Right renal pelvis (tissue), 4 donors: ENCODE measurements at regions not wholly inside any gene's neighbourhood (a gene's known extent, or its start where the extent isn't known, plus 50 kb on each side); places are given as distances from the start of the nearest gene placed in this dataset.

Source experiments
- DNase-seq, 4 donors: peaks; one replicate each; pipeline ENCODE4 v3.0.0-alpha.2; 2013; ENCODE audit warnings: low read depth in 4 of 4, low spot score in 3 of 4, missing footprints in 1 of 4

DNA sequence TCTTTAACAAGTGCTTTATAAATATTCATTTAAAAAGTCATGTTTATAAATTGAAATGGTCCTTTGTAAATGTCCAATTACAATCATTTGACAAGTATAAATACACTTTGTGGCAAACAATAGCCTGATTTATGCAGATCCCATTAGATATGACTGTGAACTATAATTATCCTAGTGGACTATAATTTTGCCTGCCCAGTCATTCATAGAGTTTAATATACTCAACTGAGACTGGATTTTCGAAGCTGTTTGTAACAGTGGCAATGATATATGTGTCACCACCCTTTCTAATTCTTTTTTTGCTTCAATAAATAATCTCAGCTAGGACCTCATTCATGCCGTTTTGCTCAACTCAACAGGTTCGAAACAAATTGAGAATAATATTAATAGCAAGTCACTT lies 732.0 kb downstream of the PCDH18 start:
- no peak for DNase-seq

DNA sequence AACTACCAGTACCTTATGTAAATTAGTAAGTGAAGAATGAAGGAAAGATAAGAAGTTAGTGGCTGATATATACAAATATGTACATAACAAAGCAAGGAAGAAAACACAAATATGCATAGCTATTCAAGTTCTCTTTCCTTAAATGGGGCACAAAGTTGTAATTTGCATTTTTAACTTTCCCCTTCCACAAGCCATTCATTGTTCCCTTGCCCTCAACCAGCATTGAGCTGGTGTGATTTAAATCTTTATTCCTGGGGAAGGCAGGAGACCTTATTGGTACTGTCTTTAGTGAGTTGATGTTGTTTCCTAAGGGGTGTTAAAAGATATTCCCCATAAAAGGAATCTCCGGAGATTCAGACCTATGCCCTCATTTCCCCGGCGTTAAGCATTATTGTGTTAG lies 735.3 kb downstream of the PCDH18 start:
- DNase-seq: no peak

DNA sequence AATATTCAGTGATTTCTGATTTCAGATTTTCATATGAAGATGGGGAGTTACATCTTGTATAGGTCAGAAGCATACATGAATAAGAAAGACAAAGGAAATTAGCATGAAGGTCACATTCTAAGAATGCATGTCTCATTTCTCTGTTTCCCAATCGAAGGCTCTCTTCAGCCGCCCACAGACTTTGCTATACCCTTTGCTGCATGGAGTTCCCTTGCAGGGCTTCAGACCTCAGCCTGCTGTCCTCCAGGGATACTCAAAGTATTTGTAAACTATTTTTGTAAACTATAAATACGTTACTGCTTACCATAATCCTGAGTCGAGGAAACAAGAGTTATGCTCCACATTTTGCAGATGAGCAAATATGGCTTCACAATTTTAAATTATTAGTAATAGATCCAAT lies 738.4 kb downstream of the PCDH18 start:
- DNase-seq: no peak

DNA sequence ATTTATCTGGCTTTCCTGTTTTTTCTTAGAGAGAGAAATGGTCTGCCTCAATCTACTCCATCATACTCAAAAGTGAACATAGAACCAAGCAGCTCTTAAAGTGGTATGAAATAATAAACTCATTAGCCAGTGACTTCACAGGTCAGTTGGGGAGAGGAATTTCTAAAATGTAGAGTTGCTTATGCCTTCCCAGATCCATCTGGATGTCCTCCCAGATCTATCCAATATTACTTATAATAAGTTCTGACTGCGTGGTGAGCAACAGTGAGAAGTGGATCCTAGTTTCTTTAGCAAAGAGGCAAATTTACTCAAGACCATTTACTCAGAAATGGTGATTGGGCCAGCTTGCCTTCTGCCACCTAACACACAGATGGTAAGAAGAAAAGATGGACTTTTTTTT lies 748.0 kb downstream of the PCDH18 start:
- no peak for DNase-seq

DNA sequence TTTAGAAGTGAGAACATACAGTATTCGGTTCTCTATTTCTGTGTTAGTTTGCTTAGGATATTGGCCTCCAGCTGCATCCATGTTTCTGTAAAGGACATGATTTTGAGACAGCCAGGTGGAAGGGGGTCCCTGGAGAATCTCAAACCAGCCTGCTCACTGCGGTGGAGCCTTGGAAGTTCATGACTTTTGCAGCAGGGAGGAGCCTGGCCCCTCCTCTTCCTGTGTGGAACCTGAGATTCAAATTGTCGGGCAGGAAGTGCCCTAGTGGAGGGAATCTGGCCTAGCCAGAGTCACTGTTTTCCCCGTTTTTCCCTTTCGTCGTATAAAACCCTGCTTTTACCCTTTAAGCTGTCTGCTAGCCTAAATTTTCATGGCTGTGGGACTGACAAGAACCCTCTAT lies 762.6 kb downstream of the PCDH18 start:
- no peak for DNase-seq

DNA sequence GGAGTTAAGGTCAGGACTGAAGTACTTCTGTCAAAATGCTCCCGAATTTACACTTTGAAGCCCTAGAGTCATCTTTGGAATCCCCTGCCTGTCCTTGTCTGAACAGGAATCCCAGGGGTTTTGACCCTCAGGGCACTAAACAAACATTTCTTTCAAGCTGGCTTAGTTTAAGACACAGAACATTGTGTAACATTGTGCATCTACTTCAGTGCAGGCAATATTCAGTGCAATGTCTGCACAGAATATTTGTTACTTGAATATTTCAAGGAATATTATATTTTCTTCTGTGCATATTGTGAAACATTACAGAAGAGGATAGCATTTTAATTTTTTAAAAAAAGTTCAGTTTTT lies 763.4 kb downstream of the PCDH18 start:
- no peak for DNase-seq

DNA sequence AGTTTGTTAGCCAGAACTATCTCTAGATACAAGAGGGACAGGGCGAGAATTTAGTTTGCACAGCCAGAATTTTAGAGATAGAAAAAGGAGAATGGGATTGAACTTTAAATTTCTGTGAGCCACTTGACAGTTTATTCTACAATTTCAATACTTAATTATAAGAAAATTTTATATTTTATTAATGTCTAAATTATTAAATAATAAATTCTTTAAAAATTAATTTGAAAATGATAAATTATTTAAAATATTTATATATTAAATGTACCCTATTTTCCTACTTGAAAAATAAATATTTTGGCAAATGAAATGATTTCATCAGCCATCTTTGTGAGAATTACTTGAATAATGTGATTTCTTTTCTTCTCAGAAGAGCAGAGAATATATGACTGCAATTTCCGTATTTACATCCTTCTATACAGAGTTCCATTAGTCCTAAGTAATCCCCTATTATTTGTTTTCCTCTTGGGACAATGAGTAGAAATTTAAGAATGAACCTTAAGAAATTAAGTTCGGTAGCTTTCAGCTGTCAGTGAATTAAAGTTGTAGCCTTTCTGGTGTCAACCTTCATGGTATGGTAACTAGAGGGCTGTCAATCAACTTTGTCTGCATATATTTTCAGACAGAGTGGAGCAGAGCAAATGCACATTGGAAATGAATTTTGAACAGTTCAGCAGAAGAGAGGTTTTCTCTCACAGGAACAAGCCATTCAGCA lies 763.9 kb downstream of the PCDH18 start:
- DNase-seq: no peak

DNA sequence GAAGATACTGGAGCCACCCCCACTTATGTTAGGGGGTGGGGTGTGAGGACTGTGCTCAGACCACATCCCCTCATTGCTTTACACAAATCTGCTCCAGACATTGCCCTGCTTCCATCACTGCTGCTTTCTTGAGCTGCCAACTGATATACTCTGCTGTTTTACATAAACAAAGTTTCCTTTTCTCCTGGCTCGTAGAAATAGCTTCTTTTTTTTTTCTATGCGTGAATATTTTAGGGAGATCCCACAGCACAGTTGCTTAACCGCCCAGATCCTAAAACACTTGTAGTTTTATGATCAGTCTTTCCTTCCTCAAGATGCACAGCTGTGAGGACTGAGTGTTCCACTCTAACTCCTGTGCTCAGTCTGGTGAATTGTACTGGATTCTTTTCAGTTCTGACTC lies 768.4 kb downstream of the PCDH18 start:
- no peak for DNase-seq

DNA sequence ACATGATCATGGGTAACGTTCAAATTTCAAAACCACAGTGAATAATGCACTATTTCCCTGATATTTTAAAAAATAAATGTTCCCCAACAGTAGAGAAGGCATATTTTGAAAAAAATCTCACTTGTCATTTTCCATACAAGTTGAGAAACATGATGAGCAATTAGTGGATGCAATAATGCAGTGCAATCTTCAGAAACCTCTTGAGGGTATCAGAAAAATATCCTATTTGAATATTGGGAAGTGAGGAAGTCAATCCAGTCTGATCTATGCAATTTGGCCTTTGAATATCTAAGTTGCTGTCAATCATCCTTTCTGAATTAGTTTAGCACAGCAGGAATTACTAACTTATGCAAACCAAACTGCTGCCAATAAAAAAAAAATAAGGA lies 776.8 kb downstream of the PCDH18 start:
- DNase-seq: no peak

DNA sequence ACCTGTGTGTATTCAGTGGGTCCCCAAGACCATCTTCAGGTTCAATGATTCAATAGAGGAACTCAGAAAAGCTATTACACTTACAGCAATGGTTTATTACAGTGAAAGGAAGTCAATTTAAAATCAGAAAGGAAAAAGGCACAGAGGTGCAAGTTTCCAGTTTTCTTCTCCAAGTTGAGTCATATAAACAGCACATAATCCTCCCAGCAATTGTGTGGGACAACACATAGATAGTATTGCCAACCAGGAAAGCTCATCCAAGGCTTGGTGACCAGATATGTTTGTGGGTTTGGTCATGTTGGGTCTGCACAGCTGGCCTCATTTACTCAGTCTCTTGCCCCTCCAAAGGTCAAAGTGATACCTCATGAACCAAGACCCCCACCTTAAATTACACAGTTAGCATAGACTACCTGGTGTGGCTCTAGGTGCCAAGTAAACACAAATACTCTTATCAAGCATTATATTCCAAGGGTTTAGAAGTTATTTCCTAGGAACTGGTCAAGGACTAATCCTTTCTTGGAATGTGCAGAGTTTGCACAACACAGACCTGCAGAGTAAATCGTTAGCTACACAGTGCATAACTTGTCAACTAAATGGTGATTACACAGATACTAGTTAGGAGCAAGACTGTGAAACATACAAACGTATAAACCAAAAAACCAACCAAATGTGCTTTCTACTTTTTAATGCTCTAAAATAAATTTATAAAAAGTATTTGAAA lies 777.3 kb downstream of the PCDH18 start:
- no peak for DNase-seq

DNA sequence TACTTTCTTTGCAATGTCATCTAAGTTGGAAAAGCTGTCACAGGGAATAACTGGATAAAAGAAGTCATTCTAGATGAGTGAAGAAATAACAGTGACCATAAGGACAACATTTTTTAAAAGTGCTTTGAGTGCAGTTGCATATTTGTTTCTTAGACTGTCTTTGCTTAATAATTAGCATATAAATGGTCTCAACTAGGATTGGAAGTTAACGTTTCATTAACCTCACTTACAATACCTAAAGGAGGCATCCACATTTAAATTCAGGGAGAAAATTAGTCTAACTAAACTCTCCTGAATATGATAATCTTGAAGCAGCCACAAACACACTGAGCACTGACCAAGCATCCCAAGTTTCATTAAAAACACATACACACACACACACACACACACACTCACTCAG lies 780.7 kb downstream of the PCDH18 start:
- DNase-seq: no peak

DNA sequence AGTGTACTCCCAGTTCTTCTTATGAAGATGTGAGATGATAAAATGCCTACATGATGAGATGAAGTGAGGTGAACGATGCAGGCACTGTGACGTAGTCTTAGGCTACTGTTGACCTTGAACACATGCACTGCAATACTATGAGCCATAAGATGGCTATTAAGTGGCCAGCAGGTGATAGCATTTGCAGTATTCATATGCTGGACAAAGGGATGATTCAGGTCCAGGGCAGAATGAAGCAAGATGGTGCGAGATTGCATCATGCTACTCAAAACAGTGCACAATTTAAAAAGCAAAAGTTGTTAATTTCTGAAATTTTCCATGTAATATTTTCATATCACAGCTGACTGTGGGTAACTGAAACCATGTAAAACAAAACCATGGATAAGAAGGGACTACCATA lies 781.4 kb downstream of the PCDH18 start:
- no peak for DNase-seq

DNA sequence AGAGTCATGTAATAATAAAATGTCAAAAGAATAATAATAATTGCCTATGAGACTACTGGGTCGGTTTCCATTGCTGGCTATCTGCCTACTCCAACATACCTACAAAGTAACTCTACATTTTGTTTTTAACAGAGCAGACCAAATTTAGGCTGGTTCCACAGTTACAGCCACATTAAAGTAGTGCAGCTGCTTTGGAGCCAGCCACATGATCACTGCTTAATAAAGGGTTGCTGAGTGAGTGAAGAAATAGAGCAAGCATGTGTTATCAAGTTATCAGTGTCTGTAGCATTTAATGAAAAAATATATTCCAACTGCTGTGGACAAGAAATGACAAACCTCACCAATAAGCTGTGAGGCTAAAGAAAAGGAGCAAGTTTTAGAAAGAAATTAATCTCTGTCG lies 782.3 kb downstream of the PCDH18 start:
- DNase-seq: no peak

DNA sequence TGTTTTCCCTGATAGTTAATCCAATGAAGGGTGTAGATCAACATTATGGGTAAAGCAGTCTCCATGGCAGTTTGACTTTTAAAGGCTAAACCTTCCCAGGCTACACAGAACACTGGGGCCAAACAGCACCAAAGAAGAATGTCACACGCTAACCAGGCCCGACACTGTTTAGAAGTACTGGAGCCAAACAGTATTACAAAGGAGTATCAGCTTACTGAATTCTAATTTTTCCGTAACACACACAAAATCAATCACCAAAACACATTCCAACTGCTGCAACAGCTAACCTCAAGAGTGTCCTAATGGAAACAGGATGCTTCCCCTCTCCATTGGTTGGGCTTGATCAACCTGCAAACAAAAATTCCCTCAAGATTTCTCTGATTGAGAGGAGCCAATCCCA lies 783.5 kb downstream of the PCDH18 start:
- DNase-seq: no peak

DNA sequence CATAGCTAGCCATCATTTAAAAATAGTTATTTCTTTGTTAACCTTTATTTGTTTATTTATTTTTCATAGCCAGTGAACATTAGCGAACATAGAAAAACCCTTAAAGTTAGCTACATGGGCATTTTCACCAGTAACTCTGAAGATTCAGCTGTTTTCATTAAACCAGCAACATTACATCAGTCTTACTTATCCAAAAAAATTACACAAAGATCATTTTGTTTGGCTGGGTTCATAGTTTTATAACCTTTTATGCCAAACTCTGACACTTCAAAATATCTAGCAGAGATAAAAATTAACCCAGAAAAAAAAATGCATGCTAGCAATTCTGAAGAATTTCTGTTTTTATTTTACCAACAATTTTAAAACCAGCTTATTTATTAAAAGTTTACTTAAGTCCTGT lies 784.1 kb downstream of the PCDH18 start:
- no peak for DNase-seq

DNA sequence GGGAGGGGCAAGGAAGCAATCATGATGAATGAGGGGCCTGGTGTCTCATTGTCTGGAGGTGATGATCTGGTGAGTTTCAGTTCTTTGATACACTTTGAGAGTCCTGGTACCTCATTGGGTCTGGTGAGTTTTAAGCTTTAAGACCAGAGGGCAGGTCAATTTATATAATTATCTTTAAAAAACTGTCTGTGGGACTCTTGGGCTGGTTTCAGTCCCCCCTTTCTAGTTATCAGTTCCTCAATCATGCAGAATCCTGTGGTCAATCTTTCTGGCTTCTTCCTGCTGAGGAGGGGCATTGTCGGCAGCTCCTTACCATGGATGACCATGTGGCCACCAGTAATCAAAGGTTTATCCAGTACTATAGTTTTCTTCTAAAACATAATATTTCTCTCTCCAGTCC lies 789.1 kb downstream of the PCDH18 start:
- no peak for DNase-seq

DNA sequence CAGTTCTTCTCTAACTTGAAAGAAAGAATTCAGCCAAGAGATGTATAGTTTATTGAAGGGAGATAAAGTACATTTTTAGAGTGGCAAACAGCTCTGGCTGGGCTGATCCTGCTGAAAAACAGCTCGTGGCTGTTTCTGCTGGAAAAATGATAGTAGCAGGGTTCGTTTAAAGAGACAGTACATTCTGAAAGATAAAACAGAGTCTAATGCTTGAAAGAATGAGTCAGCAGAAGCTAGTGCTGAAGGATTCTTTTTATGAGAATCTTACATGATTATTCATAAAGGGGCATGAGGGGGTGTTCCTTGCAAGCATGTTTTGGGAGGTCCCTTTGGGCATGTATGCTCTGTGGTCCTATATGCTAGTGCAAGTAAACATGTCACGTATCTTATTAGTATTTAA lies 790.0 kb downstream of the PCDH18 start:
- no peak for DNase-seq

DNA sequence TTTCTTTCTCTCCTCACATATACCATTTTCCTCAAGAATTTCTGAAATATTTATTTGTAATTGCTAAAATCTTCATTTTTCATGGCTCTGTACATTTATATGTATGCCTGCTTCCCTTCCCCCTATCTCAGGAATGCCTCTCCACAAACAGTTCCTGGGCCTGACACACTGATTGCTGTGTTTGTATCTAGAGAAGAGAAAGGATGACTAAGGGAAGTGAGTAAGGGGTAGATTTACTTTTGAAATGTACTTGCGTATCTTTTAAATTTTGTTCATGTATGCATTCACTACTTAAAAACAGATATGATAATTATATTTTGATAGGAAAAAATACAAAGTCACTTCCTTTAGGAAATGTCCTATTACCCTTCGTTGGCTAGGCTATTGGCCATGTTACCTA lies 790.8 kb downstream of the PCDH18 start:
- no peak for DNase-seq

DNA sequence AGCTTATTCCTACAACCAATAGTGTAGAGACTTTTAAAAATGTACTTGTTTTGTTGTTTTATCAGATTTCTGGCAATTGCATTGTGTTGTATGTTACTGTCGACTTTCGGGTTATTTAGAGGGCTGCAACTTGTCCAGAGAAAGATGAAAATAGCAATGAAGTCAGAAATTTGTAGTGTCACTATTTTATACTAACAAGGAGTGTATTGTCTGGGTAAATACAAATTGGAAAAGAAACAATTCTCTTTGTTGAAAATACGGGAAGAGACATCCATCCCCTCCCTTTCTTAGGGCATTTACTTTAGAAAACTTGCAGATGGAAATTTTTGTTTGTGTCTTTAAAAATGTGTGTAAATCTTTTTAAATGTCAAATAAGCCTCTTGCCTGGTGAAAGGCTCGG lies 792.0 kb downstream of the PCDH18 start:
- DNase-seq: no peak

DNA sequence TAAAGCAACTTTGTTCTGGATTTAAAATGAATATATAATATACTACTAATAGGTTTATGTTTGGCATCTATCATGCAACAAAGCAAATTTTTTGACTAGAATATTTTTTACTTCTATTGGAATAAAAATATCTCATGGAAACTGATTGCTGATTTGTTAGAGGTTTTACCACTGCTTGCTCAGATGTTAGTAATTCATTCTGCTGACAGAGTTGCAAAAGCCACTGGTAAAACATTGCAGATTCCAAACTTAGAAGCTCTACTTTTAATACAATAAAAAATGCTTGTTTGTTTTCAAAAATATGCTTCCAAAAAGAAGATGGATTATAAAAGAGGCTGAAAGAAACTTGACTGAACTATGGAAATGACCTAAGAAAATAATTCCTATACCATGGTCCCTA lies 795.2 kb downstream of the PCDH18 start:
- DNase-seq: no peak

DNA sequence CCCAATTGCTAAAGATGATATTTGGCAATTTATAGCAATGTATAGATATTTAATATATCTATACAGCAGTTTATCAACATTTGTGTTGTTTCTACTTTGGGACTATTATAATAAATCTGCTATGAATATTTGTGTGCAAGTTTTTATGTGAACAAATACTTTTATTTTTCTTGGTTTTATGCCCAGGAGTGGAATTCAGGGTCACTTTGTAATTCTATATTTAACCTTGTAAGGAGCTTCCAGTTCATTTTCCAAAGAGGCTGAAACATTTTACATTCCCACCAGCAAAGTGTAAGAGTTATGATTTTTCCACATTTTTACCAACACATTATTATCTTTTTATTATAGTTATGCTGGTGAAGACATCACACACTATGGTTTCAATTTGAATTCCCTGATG lies 801.3 kb downstream of the PCDH18 start:
- DNase-seq: no peak

DNA sequence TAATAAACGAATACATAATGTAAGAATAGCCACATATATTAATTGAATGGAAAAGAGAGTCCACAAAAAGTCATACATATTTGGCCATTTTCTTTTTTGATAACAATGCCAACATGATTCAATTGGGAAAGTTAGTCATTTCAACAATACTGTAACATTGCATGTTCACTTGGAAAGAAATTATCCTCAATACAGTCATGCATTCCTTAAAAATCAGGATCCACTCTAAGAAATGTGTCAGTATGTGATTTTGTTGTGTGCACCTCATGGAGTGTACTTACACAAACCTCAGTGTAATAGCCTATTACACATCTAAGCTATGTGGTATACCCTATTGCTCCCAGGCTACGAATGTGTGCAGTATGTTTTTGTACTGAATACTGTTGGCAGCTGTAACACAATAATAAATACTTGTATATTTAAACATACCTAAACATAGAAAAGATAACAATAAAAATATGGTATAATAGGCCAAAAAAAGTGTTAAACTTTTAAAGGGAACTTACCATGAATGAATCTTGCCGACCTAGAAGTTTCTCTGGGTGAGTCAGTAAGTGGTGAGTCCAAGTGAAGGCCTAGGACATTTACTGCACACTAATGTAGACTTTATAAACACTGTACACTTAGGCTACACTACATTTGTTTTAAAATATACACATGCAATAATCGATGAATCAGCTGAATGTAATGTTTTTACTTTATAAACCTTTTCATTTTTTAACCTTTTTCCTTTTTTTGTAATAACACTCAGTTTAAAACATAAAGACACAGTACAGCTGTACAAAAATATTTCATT lies 806.8 kb downstream of the PCDH18 start:
- DNase-seq: no peak
